GM12878 (cell line): ENCODE measurements at regions not wholly inside any gene's neighbourhood (a gene's known extent, or its start where the extent isn't known, plus 50 kb on each side); places are given as distances from the start of the nearest gene placed in this dataset.

Experiments
- NR2C2 ChIP-seq: IDR thresholded peaks from 2 replicates; pipeline ENCODE4 v1.6.1; 2011; ENCODE audit warnings: borderline replicate concordance, low read depth; ENCODE audit not compliant: control insufficient read depth, insufficient read length
- NRF1 ChIP-seq: conservative IDR thresholded peaks from 2 replicates; pipeline ENCODE4 v1.6.1; 2011; ENCODE audit warnings: mild to moderate bottlenecking, low read depth, low read length, improper control_type of control experiment
- TF ChIP-seq, protein P1 (sequence below), 3 experiments: IDR thresholded peaks in 2 of 3; conservative IDR thresholded peaks in 1 of 3; 2 replicates each; pipeline ENCODE4 v1.5.1; 2011; ENCODE audit warnings: low read depth in 3 of 3, low read length in 3 of 3, mild to moderate bottlenecking in 3 of 3, control low read depth in 2 of 3, moderate library complexity in 2 of 3, inconsistent platforms in 1 of 3, mixed read lengths in 1 of 3; ENCODE audit not compliant: control insufficient read depth in 2 of 3, insufficient read depth in 1 of 3; ENCODE audit errors: extremely low read depth in 1 of 3

- no peak for TF ChIP-seq NRF1
- TF ChIP-seq NR2C2: no peak
- TF ChIP-seq, protein P1, sequence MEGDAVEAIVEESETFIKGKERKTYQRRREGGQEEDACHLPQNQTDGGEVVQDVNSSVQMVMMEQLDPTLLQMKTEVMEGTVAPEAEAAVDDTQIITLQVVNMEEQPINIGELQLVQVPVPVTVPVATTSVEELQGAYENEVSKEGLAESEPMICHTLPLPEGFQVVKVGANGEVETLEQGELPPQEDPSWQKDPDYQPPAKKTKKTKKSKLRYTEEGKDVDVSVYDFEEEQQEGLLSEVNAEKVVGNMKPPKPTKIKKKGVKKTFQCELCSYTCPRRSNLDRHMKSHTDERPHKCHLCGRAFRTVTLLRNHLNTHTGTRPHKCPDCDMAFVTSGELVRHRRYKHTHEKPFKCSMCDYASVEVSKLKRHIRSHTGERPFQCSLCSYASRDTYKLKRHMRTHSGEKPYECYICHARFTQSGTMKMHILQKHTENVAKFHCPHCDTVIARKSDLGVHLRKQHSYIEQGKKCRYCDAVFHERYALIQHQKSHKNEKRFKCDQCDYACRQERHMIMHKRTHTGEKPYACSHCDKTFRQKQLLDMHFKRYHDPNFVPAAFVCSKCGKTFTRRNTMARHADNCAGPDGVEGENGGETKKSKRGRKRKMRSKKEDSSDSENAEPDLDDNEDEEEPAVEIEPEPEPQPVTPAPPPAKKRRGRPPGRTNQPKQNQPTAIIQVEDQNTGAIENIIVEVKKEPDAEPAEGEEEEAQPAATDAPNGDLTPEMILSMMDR (IDR thresholded peaks at IDR 0.05 in 2 of 3, conservative IDR thresholded peaks at IDR 0.05 in 1 of 3; ENCODE audit: control insufficient read depth in 2 of 3, extremely low read depth in 1 of 3, insufficient read depth in 1 of 3, low read depth in 3 of 3, low read length in 3 of 3): no peak
Observed at GRCh38 chr6:10338151-10338550, 76.7 kb downstream of the TFAP2A start.
